ENCODE measurements at regions not wholly inside any gene's neighbourhood (a gene's known extent, or its start where the extent isn't known, plus 50 kb on each side); places are given as distances from the start of the nearest gene placed in this dataset.

DNA sequence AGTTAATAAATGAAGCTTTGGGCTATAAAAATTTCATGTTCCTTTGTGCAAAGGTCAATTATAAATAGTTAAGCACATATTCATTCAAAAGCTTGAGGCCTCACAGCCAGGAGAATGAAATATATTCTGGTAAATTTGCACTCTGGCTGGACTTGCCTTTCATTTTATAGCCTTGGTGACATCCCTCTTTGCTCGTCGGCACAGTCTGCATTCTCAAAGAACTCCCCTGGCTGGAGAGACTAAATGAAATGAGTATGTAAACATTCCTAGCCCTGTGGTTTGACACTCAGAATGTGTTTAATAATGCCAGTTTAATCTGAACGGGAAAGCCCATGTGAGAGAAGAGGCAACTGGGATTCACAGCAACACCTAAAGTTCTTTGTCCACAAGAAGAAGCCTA is 285.6 kb downstream of the BRINP1 start:
- no peak for TF ChIP-seq JUNB (IDR thresholded peaks at IDR 0.05; ENCODE audit: unreplicated experiment)
- TF ChIP-seq, protein P1, sequence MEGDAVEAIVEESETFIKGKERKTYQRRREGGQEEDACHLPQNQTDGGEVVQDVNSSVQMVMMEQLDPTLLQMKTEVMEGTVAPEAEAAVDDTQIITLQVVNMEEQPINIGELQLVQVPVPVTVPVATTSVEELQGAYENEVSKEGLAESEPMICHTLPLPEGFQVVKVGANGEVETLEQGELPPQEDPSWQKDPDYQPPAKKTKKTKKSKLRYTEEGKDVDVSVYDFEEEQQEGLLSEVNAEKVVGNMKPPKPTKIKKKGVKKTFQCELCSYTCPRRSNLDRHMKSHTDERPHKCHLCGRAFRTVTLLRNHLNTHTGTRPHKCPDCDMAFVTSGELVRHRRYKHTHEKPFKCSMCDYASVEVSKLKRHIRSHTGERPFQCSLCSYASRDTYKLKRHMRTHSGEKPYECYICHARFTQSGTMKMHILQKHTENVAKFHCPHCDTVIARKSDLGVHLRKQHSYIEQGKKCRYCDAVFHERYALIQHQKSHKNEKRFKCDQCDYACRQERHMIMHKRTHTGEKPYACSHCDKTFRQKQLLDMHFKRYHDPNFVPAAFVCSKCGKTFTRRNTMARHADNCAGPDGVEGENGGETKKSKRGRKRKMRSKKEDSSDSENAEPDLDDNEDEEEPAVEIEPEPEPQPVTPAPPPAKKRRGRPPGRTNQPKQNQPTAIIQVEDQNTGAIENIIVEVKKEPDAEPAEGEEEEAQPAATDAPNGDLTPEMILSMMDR (conservative IDR thresholded peaks at IDR 0.05; ENCODE audit: low read depth in 2 of 2) = no peak
- TF ChIP-seq EZH2phosphoT487 (IDR thresholded peaks at IDR 0.05; ENCODE audit: unreplicated experiment) = no peak
- TF ChIP-seq, protein P2, sequence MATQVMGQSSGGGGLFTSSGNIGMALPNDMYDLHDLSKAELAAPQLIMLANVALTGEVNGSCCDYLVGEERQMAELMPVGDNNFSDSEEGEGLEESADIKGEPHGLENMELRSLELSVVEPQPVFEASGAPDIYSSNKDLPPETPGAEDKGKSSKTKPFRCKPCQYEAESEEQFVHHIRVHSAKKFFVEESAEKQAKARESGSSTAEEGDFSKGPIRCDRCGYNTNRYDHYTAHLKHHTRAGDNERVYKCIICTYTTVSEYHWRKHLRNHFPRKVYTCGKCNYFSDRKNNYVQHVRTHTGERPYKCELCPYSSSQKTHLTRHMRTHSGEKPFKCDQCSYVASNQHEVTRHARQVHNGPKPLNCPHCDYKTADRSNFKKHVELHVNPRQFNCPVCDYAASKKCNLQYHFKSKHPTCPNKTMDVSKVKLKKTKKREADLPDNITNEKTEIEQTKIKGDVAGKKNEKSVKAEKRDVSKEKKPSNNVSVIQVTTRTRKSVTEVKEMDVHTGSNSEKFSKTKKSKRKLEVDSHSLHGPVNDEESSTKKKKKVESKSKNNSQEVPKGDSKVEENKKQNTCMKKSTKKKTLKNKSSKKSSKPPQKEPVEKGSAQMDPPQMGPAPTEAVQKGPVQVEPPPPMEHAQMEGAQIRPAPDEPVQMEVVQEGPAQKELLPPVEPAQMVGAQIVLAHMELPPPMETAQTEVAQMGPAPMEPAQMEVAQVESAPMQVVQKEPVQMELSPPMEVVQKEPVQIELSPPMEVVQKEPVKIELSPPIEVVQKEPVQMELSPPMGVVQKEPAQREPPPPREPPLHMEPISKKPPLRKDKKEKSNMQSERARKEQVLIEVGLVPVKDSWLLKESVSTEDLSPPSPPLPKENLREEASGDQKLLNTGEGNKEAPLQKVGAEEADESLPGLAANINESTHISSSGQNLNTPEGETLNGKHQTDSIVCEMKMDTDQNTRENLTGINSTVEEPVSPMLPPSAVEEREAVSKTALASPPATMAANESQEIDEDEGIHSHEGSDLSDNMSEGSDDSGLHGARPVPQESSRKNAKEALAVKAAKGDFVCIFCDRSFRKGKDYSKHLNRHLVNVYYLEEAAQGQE (IDR thresholded peaks at IDR 0.05; ENCODE audit: unreplicated experiment) = no peak
- TF ChIP-seq POLR2AphosphoS5 (IDR thresholded peaks at IDR 0.05; ENCODE audit: low read depth) = no peak
- TF ChIP-seq CREB1 (CRISPR knock-in tag; IDR thresholded peaks at IDR 0.05; ENCODE audit: low read depth) = no peak
- TF ChIP-seq EZH2 (IDR thresholded peaks at IDR 0.05; ENCODE audit: low read depth, unreplicated experiment) = no peak
- TF ChIP-seq, protein P3, sequence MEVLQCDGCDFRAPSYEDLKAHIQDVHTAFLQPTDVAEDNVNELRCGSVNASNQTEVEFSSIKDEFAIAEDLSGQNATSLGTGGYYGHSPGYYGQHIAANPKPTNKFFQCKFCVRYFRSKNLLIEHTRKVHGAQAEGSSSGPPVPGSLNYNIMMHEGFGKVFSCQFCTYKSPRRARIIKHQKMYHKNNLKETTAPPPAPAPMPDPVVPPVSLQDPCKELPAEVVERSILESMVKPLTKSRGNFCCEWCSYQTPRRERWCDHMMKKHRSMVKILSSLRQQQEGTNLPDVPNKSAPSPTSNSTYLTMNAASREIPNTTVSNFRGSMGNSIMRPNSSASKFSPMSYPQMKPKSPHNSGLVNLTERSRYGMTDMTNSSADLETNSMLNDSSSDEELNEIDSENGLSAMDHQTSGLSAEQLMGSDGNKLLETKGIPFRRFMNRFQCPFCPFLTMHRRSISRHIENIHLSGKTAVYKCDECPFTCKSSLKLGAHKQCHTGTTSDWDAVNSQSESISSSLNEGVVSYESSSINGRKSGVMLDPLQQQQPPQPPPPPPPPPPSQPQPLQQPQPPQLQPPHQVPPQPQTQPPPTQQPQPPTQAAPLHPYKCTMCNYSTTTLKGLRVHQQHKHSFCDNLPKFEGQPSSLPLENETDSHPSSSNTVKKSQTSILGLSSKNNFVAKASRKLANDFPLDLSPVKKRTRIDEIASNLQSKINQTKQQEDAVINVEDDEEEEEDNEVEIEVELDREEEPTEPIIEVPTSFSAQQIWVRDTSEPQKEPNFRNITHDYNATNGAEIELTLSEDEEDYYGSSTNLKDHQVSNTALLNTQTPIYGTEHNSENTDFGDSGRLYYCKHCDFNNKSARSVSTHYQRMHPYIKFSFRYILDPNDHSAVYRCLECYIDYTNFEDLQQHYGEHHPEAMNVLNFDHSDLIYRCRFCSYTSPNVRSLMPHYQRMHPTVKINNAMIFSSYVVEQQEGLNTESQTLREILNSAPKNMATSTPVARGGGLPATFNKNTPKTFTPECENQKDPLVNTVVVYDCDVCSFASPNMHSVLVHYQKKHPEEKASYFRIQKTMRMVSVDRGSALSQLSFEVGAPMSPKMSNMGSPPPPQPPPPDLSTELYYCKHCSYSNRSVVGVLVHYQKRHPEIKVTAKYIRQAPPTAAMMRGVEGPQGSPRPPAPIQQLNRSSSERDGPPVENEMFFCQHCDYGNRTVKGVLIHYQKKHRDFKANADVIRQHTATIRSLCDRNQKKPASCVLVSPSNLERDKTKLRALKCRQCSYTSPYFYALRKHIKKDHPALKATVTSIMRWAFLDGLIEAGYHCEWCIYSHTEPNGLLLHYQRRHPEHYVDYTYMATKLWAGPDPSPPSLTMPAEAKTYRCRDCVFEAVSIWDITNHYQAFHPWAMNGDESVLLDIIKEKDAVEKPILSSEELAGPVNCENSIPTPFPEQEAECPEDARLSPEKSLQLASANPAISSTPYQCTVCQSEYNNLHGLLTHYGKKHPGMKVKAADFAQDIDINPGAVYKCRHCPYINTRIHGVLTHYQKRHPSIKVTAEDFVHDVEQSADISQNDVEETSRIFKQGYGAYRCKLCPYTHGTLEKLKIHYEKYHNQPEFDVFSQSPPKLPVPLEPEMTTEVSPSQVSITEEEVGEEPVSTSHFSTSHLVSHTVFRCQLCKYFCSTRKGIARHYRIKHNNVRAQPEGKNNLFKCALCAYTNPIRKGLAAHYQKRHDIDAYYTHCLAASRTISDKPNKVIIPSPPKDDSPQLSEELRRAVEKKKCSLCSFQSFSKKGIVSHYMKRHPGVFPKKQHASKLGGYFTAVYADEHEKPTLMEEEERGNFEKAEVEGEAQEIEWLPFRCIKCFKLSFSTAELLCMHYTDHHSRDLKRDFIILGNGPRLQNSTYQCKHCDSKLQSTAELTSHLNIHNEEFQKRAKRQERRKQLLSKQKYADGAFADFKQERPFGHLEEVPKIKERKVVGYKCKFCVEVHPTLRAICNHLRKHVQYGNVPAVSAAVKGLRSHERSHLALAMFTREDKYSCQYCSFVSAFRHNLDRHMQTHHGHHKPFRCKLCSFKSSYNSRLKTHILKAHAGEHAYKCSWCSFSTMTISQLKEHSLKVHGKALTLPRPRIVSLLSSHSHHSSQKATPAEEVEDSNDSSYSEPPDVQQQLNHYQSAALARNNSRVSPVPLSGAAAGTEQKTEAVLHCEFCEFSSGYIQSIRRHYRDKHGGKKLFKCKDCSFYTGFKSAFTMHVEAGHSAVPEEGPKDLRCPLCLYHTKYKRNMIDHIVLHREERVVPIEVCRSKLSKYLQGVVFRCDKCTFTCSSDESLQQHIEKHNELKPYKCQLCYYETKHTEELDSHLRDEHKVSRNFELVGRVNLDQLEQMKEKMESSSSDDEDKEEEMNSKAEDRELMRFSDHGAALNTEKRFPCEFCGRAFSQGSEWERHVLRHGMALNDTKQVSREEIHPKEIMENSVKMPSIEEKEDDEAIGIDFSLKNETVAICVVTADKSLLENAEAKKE (CRISPR knock-in tag; IDR thresholded peaks at IDR 0.05) = no peak
- TF ChIP-seq NANOG (IDR thresholded peaks at IDR 0.05; ENCODE audit: borderline replicate concordance) = no peak
- no peak for TF ChIP-seq ZNF114 (CRISPR knock-in tag; IDR thresholded peaks at IDR 0.05)

Data from GM23338 (cell line).